ENCODE measurements at regions not wholly inside any gene's neighbourhood (a gene's known extent, or its start where the extent isn't known, plus 50 kb on each side); places are given as distances from the start of the nearest gene placed in this dataset.

- TF ChIP-seq CTCF (IDR thresholded peaks at IDR 0.05; ENCODE audit: low read depth, low read length) (no peak), POLR2A (IDR thresholded peaks at IDR 0.05; ENCODE audit: extremely low read depth, insufficient read length) (no peak), MAX (IDR thresholded peaks at IDR 0.05; ENCODE audit: low read depth, low read length) (no peak), MYC (IDR thresholded peaks at IDR 0.05; ENCODE audit: low read depth, low read length) (no peak)
Measured at GRCh38 chr5:58043032-58043945, 416.6 kb downstream of the PLK2 start.
